Kidney capillary endothelial cell (primary cell): ENCODE measurements at regions not wholly inside any gene's neighbourhood (a gene's known extent, or its start where the extent isn't known, plus 50 kb on each side); places are given as distances from the start of the nearest gene placed in this dataset.

Experiments used
- DNase-seq: peaks from one replicate; pipeline ENCODE4 v3.0.0-alpha.2; 2018; ENCODE audit warnings: low spot score

DNA sequence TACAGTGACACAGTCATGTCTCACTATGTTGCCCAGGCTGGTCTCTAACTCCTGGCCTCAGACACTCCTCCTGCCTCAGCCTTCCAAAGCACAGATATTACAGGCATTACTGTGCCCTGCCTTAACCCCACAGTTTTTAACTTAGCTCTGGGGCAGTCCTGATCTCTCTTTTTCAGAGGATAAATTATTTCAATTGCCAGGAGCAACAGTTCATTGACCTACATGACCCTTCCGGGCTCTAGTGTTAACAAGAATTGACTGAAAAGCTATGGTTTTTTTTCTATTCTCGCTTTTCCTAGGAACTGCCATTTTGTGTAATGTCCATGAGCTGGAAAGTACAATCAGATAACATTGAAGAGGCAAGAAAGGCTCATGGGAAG lies 92.8 kb downstream of the HNRNPLL start:
- no peak for DNase-seq

DNA sequence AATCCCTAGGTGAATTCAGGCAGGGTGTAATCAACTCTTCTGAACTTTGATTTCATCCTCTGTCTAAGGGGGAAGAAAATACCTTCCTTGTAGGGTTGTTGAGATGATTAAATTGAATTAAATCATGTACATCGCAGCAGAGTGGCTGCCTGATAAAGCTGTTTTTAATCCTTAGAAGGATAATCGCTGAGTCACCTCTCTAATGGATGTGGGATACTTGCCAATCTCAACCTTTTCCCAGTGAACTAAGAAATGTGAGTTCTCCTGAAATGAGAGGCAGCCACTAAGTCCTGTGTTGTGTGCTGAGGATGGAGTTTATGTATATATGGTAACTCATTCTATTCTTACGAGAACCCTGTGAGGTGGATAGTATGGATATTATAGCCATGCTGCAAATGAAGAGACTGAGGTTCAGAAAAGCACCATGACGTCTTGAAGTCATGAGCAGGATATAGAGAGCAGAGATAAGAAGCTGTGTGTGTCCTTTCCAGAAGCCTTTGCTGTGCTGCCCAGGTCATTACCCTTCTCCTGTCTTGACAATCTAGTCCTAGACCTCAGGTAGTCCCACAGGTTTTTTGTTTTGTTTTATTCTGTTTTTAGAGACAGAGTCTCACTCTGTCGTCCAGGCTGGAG lies 93.3 kb downstream of the HNRNPLL start:
- no peak for DNase-seq

DNA sequence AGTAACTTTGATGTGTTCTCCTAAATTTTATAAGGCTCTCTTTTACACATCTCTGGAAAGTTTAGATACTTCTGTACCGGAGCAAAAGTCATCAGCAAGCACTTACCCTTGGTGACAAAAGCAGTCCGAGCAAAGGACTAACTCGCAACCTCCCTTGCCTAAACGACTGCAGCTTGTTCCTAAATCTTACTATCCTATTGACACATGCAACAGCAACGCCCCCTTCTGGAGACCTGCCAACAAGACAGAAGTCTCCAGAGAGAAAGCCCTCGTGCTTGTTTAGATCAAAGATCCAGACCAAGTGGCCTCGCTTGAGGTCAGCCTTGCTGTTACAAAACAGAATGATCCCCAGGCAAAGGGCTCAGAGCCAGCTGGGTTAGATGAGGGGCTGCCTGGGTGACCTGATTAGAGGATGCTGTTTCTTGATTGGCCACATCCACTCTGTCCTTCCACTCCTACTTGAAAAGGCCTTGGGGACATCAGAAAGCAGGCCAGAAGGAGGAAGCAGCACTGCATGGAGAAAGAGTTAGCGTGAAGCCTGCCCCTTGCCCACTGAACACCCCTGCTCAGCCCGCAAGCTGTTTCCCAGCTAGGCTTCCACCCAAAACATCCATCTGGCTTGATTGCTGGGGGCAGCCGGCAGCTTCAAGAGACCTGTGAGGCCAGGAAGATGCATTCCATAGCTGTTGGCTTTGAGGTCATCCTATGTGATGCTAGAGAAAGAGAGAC lies 94.3 kb downstream of the HNRNPLL start:
- DNase-seq, result peak; percentile 62

DNA sequence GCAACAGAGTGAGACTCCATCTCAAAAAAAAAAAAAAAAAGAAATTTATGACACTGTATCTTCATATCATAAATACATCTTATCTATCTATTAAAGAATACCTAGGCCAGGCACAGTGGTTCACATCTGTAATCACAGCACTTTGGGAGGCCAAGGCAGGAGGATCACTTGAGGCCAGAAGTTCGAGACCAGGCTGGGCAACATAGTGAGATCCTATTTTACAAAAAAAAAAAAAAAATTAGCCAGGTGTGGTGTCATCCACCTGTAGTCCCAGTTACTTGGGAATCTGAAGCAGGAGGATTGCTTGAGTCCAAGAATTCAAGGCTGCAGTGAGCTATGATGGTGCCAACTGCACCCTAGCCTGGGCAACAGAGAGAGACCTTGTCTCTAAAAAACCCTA lies 95.0 kb downstream of the HNRNPLL start:
- DNase-seq, result no peak

DNA sequence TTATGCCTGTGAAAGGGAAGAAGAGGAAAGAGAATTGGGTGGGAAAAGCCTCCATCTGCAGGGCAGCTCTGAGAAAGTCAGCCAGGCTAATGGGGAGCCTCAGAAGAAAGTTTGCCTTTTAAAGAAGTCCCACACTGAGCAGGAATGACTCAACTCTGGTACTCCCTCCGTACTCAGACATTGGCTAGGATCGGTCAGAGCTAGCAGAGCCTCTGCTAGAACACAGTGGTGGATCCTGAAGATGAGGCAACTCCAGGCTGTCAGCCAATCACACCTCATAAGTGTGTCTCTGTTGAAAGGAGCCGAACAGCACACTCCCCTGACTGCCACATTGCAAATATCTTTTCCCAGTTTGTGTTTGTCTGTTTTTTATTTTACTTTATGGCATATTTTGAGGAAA lies 96.9 kb downstream of the HNRNPLL start:
- DNase-seq, result no peak

DNA sequence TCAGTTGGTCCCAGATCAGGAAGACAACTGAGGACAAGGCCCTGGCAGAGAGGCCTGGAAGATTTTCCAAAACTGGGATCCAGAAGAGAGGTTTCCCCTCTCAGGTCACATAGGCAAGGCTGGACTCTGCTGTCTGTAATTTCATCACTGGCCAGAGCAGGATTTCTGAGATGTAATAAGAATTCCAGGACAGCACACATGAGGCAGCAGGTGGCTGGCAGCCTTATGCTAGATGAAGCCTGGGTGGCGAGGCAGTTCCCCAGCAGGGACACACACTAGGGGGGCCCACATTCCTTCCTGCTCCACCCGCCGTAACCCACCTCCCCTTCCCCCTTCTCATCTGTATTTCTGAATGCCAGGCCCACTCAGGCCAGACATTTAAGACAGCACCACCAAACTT lies 98.6 kb downstream of the HNRNPLL start:
- no peak for DNase-seq

DNA sequence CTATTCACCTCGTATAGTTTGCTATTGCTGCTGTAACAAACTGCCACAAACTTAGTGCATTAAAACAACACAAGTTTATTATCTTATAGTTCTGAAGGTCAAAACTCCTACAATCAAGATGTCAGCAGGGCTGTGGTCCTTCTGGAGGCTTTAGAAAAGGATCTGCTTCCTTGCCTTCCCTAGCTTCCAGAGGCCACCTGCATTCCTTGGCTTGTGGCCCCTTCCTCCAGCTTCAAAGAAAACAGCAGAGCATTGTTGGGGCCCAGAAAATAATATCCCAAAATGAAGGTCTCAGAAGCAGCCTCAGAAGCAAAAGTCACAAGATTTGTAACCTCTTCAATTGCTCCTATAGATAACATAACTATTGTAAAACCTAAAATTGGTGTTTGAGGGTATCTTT lies 100.6 kb downstream of the HNRNPLL start:
- no peak for DNase-seq

DNA sequence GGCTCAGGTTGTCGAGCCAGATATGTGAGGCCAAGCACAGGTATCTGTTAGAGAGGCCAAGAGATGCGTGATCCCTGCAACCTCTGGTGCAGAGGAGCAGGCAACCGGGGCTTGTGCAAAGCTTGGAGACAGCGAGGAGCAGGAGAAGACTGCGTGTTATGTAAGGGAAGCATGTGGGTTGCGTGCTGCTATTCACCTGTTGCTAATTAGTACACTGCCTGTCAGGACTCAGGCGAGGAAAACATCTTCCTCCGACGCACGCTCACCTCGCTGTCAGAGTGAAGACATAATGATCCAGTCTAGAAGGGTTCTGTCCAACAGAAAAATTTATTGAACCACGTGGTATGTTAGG lies 102.5 kb downstream of the HNRNPLL start:
- no peak for DNase-seq

DNA sequence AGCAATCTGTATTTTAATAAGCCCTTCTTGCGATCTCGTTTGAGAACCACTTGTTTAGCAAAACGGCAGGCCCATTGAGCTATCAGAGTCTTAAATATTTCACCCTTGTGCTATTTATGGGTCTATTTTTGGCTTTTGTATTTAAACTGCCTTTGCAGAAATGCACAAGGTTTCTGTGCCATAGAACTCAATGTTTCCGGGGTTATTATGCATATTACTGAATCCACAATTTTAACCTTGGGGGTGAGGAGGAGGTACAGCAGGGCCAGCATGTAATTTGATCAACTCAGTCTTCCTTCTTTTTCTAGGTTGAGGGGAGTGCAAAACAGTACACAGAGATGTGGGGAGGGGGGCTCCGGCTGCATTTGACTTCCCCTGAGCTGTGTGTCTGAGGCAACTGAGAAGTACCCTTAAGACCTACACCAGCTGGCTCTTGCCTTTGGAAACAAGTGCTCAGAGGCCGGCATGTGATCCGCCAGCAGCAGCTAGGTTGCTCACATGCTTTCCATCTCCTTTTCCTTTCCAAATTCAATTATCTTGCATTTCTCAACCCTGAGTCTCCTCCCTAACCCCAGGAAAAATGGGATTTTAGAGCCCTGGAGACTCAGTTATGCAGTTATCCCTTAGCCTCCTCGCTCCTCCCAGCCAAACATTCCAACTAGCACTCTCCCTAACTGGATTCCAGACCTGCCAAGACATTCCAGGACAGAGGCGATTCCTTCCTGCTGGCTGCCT lies 103.0 kb downstream of the HNRNPLL start:
- DNase-seq, result no peak

DNA sequence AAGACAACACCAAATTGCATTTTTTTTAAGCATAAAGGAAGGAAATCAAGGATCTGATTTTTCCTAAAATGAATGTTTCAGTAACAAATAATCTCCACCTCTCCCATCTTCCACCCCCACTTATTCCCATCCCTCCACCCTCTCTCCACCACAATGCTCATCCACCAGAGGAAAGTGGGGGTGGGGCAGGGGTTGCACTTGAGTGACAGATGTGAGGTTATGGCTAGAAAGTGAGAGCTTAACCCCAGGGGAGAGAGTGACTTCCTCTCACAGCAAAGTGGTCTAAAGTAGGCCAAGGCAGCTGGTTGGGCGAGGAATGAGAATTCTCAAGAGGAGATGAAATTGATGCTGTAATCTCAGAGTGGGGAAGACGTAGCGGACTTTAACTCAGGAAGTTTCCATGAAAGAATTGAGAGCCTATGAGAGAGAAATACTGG lies 104.7 kb downstream of the HNRNPLL start:
- no peak for DNase-seq

DNA sequence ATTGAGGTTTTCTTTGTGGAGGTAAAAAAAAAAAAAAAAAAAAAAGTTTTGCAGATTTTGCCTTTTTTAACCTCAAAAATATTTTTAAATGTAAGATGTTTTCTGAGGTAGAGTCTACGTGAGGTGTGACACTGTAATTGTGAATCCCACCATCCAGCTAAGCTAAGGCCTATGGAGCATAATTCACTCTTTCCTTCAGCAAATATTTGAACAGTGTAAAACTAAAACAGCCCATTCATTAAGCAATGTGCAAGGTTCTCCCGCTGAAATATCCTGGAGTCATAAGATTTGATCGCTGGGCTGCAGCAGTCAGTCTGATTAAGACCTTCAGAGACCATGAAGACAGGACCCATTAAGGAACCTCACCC lies 105.1 kb downstream of the HNRNPLL start:
- DNase-seq, result no peak

DNA sequence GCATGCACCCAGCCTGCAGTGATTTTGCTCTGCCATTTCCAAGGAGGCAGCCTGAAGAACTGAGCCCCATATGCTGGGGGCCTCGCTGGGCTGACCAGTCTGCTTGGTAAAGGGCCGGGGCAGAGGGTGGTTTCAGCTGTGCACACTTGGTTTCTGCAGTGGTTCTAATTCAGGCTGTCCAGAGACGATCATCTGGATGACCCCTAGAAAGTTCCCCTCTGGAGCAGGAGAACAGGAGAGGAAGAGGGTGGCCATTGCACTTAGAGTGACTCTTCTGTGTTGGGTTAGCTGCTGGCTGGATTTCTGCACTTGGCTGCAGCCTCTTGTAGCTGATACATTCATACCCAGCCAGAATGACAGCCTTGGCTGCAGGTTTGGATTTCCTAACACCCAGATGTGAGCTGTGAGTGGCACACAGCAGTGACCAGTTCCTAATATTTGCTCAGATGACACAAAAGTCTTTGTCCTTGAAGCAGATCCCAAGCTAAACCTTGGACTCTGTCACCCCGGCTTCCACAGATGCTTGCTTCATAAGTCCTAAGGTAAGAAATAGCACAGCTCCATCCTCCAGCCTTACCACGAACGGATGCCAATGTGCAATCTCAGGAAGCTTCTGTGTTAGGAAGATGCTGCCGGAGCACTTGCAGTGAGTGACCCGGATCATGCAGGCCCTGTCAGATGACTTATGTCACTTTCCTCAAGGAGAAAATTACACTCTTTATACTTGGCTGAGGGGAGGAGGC lies 105.6 kb downstream of the HNRNPLL start:
- no peak for DNase-seq

DNA sequence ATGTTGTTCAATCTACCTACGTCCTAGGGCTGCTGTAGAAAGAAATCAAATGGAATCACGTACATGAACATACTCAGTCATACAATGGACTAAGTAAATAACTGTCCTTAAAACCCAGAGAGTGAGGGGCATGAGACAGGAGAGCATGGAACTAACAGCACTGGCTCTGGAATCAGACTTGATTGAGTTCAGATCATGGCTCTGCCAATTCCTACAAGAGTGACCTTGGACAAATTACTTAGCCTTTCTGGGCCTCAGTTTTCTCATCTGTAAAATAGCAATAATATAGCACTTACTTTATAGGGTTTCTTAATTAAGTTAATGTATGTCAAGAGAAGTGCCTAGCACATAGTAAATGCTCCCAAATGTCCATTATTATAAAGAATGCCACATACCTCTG lies 106.8 kb downstream of the HNRNPLL start:
- DNase-seq, result no peak

DNA sequence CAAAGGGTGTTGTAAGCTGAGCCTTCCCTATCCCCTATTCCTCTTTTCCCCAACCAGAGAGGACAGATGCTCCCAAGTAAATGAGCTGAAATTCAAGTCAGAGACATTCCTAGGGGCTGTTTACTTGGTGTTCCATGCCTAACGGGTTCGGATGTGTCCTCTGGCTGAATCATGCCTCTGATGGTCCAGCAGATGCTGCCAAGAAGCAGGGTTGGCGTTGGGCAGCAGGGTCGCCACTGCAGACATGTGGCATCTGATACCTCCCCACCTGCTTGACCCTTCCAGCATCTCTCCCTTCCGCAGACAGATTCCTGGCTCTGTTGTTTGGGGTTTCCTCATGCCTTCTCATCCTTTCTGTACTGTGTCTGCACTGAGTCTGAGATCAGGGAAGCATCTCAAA lies 108.3 kb downstream of the HNRNPLL start:
- DNase-seq, result no peak

DNA sequence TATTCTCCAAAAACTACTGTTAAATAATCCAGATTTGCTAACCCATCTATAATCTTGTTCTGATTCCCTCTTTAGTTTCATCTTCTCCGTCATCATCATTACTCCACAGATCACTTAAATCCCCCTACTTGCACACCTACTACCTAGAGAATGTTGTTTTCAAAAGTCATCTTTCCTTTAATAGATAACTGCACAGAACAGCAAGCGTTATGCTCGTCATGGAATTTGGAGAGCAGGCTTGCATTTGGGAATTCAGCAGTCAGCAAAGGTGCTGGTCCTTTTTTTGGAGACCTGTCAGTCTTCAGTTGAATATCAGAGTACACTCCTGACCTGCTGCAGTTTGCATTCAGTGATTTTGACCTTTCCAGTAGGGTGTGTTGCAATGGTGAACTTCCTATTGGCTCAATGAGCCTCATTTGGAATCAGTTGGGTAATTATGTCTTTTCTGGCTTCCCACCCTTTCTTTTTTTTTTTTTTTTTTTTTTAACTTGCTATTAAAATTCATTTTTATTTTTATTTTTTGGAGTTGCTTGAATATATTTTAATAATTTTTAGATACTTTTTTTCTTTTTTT lies 110.6 kb downstream of the HNRNPLL start:
- DNase-seq, result no peak

DNA sequence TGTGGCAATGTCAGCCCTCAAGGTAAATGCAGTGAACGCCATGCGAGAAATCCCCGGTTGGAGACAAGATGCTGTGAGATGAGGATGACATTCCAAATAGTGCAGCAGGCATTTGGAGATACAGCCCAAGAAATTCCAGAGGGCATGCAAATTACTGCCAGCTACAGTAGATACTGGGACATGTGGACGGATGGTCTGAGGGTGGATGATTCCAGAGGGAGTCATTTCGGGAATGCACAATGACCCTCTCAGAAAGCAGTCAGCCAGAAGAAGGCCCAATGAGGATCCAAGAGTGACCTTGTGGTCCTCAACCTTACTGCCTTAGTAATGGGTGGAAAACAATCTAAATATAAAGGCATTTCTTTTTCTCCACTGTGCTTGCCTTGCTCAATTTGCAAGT lies 111.3 kb downstream of the HNRNPLL start:
- DNase-seq, result no peak

DNA sequence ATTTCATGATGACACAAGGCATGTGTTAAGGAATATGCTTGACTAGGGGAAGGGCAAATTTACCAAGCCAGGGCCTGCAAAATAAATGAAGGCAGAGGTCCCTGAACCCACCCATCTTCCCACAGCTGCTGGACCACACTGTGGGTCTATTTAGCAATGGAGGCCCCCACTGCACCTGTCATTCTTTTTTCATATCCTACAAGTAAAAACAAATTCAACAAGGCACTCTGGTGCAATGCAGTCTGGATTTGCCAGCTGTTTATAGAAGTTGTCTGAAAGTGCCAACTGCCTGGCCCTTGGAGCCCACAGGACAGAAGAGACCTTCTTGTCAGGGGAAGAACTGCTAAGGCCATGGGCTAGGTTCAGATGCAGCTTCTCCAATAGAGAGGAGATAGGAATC lies 112.8 kb upstream of the ATL2 start:
- DNase-seq, result no peak

DNA sequence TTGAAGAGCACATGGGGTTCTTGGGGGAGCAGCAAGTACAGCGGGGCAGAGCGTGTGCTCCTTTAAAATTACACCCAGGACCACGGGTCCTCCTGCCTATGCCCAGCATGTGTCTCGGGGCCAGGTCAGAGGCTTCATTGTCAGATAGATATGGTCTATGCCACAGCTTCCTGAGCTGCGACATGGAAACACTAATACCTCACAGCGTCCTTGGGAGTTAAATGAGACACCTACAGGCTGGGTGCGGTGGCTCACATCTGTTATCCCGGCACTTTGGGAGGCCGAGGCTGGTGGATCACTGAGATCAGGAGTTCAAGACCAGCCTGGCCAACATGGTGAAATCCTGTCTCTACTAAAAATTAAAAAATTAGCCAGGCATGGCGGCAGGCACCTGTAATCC lies 110.8 kb upstream of the ATL2 start:
- no peak for DNase-seq

DNA sequence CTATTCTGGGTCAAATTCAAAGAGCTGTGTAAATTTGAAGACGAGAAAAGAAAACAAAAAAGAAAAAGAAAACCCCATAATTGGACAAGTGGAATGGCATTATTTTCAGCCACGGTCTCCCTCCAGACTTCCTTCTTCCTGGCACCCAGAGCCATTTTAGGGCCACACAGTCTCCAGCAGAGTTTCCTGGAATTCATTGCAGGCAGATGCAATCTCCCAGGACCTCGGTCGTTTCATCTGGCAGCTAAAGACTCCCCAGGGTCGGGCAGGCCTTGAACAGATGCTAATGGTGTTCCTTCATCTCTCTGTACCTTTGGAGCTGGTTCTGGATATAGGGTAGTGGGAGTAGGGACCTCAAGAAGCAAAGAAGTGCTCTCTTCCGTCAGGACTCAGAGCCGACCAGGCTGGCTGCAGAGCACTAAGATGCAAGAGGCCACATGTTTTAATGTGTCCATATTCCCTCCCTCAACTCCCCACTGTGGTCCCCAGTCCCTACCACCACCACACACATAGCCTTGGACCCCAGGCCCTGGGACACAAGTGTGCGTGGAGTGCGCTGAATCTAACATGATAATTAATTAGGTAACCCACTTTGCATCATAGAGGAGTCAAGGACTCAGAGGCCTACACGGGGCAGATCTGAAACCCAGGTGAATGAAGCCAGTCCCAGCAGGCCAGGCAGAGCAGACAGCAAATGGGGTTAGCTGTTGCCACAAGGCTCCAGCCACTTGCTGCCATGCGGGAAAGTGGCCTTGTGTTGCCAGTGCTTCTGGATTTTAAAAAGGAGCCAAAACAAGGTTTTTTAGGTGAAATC lies 109.3 kb upstream of the ATL2 start:
- DNase-seq, result no peak

DNA sequence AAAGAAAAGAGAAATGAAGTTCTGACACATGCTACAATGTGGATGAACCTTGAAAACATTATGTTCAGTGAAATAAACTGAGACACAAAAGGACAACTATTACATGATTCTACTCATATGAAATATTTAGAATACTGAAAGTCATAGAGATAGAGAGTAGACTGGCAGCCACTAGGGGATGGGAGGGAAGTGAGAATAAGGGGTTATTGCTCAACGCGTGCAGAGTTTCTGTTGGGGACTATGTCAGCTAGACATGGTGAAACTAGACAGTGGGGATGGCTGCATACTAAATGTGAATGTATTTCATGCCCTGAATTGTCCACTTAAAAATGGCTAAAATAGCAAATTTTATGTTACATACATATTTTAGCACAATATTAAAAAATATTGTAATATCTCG lies 108.7 kb upstream of the ATL2 start:
- no peak for DNase-seq

DNA sequence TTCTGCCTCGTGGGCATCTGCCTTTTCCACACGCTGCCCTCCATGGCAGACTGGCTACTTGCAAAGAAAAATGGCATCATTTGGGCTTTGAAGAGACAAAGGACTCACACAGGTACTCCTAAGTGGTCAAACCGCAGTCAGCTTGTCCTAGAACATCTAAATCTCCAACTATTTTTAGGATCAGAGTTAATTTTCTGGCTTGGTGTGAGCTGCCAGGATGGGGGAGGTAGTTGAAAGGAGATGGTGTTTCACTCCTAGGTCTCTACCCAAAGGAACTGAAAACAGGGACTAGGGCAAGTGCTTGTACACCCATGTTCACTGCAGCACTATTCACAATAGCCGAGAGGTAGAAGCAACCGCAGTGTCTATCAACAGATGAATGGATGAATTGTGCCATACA lies 107.9 kb upstream of the ATL2 start:
- DNase-seq, result no peak
